ENCODE measurements at regions not wholly inside any gene's neighbourhood (a gene's known extent, or its start where the extent isn't known, plus 50 kb on each side); places are given as distances from the start of the nearest gene placed in this dataset.

GRCh38 chr16:73565925-73566324 lies 518.0 kb upstream of the ZFHX3 start (continued):
- TF ChIP-seq TCF12 (IDR thresholded peaks at IDR 0.05; ENCODE audit: low read depth, low read length), result no peak
- no peak for TF ChIP-seq NRF1 (IDR thresholded peaks at IDR 0.05; ENCODE audit: low read depth, low read length)

Measured in H1 (cell line).